ENCODE measurements at regions not wholly inside any gene's neighbourhood (a gene's known extent, or its start where the extent isn't known, plus 50 kb on each side); places are given as distances from the start of the nearest gene placed in this dataset.

GRCh38 chr5:57414857-57415256 lies 67.8 kb downstream of the ACTBL2 start:
- H3K27me3 ChIP-seq (ENCODE audit: control insufficient read depth in 3 of 3, insufficient read depth in 3 of 3, low read length in 3 of 3), result peaks cover 0 to 3% (median 0%) of the 10 kb centered on the region in 3 donors
- H3K9me3 ChIP-seq (ENCODE audit: control insufficient read depth in 2 of 2, insufficient read depth in 1 of 2, low read depth in 1 of 2, low read length in 1 of 2), result no peaks in the 10 kb centered on the region
- H3K4me1 ChIP-seq (ENCODE audit: control insufficient read depth in 3 of 3, insufficient read depth in 2 of 3, low read depth in 1 of 3, low read length in 2 of 3), result no peaks in the 10 kb centered on the region
- 64 to 81% (median 74%) methylated on average over 2 of the region's 2 CpGs for WGBS, 3 donors
- no peak for DNase-seq
- no peak overlapping the region for H3K27ac ChIP-seq (ENCODE audit: low read depth in 1 of 3, low read length in 2 of 3)
- no peak for FAIRE-seq
- H3K36me3 ChIP-seq (ENCODE audit: control insufficient read depth in 3 of 3, insufficient read depth in 2 of 3, low read depth in 1 of 3, low read length in 3 of 3), result no peaks in the 10 kb centered on the region
- no peak overlapping the region for H3K4me3 ChIP-seq (ENCODE audit: low read depth in 1 of 3, low read length in 3 of 3)

GRCh38 chr5:57414191-57414590 lies 68.4 kb downstream of the ACTBL2 start:
- FAIRE-seq (no peak), DNase-seq (no peak)
- Histone ChIP-seq H3K4me1 (ENCODE audit: control insufficient read depth in 3 of 3, insufficient read depth in 2 of 3, low read depth in 1 of 3, low read length in 2 of 3) (no peaks in the 10 kb centered on the region), H3K27ac (ENCODE audit: low read depth in 1 of 3, low read length in 2 of 3) (no peak overlapping the region), H3K4me3 (ENCODE audit: low read depth in 1 of 3, low read length in 3 of 3) (no peak overlapping the region), H3K36me3 (ENCODE audit: control insufficient read depth in 3 of 3, insufficient read depth in 2 of 3, low read depth in 1 of 3, low read length in 3 of 3) (no peaks in the 10 kb centered on the region), H3K9me3 (ENCODE audit: control insufficient read depth in 2 of 2, insufficient read depth in 1 of 2, low read depth in 1 of 2, low read length in 1 of 2) (no peaks in the 10 kb centered on the region), H3K27me3 (ENCODE audit: control insufficient read depth in 3 of 3, insufficient read depth in 3 of 3, low read length in 3 of 3) (peaks cover 0 to 3% (median 0%) of the 10 kb centered on the region in 3 donors)
- 68 to 85% (median 82%) methylated on average over 3 of the region's 3 CpGs for WGBS, 3 donors

DNA sequence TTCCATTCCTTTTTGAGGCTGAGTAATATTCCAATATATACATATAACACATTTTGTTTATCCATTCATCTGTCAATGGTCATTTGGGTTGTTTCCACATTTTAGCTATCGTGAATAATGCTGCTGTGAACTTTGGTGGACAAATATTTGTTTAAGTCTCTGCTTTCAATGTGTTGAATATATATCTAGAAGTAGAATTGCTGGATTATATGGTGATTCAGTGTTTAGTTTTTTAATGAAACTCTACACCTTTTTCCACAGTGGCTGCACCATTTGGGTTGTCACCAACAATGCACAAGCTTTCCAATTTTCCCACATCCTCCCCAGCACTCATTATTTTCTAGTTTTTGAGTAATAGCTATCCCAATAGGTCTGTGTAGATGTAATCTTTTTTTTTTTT lies 69.5 kb downstream of the ACTBL2 start:
- no peaks in the 10 kb centered on the region for H3K9me3 ChIP-seq (ENCODE audit: control insufficient read depth in 2 of 2, insufficient read depth in 1 of 2, low read depth in 1 of 2, low read length in 1 of 2)
- peaks cover 0 to 3% (median 0%) of the 10 kb centered on the region in 3 donors for H3K27me3 ChIP-seq (ENCODE audit: control insufficient read depth in 3 of 3, insufficient read depth in 3 of 3, low read length in 3 of 3)
- DNase-seq (no peak), FAIRE-seq (no peak)
- H3K4me3 ChIP-seq (ENCODE audit: low read depth in 1 of 3, low read length in 3 of 3), result no peak overlapping the region
- H3K27ac ChIP-seq (ENCODE audit: low read depth in 1 of 3, low read length in 2 of 3), result no peak overlapping the region
- no peaks in the 10 kb centered on the region for H3K36me3 ChIP-seq (ENCODE audit: control insufficient read depth in 3 of 3, insufficient read depth in 2 of 3, low read depth in 1 of 3, low read length in 3 of 3)
- no peaks in the 10 kb centered on the region for H3K4me1 ChIP-seq (ENCODE audit: control insufficient read depth in 3 of 3, insufficient read depth in 2 of 3, low read depth in 1 of 3, low read length in 2 of 3)
- 26 to 63% (median 32%) methylated on average over 1 of the region's 1 CpG for WGBS, 3 donors

GRCh38 chr5:57412680-57413079 lies 69.9 kb downstream of the ACTBL2 start:
- WGBS, 3 donors, result 93 to 96% (median 93%) methylated on average over 1 of the region's 1 CpG
- H3K4me1 ChIP-seq (ENCODE audit: control insufficient read depth in 3 of 3, insufficient read depth in 2 of 3, low read depth in 1 of 3, low read length in 2 of 3), result no peaks in the 10 kb centered on the region

DNA sequence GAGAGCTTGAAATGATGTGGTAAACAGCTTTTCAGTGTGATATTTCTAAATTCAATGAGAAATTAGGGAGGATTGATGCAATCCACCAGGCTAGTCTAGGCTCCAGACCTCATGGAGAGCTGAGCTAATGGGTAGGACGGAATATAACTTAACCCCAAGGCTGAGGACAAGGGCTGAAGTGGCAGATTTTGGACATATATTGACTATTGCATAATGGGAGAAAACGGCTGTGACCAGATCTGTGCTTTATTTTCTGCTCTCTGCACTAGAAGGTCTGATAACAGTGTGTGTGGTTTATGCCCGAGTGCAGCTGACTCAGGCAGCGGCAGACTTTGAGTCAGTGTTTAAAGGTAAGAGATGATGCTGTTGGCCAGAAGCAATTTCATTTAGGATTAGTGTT lies 70.6 kb downstream of the ACTBL2 start:
- H3K4me3 ChIP-seq (ENCODE audit: low read depth in 1 of 3, low read length in 3 of 3), result no peak overlapping the region
- H3K36me3 ChIP-seq (ENCODE audit: control insufficient read depth in 3 of 3, insufficient read depth in 2 of 3, low read depth in 1 of 3, low read length in 3 of 3), result no peaks in the 10 kb centered on the region
- FAIRE-seq (no peak), DNase-seq (no peak)
- no peaks in the 10 kb centered on the region for H3K27me3 ChIP-seq (ENCODE audit: control insufficient read depth in 3 of 3, insufficient read depth in 3 of 3, low read length in 3 of 3)
- no peaks in the 10 kb centered on the region for H3K4me1 ChIP-seq (ENCODE audit: control insufficient read depth in 3 of 3, insufficient read depth in 2 of 3, low read depth in 1 of 3, low read length in 2 of 3)
- WGBS, 3 donors, result 39 to 50% (median 43%) methylated on average over 4 of the region's 4 CpGs
- H3K9me3 ChIP-seq (ENCODE audit: control insufficient read depth in 2 of 2, insufficient read depth in 1 of 2, low read depth in 1 of 2, low read length in 1 of 2), result no peaks in the 10 kb centered on the region
- no peak overlapping the region for H3K27ac ChIP-seq (ENCODE audit: low read depth in 1 of 3, low read length in 2 of 3)

More at GRCh38 chr5:57412680-57413079, 69.9 kb downstream of the ACTBL2 start:
- Histone ChIP-seq H3K9me3 (ENCODE audit: control insufficient read depth in 2 of 2, insufficient read depth in 1 of 2, low read depth in 1 of 2, low read length in 1 of 2) (no peaks in the 10 kb centered on the region), H3K4me3 (ENCODE audit: low read depth in 1 of 3, low read length in 3 of 3) (no peak overlapping the region), H3K36me3 (ENCODE audit: control insufficient read depth in 3 of 3, insufficient read depth in 2 of 3, low read depth in 1 of 3, low read length in 3 of 3) (no peaks in the 10 kb centered on the region), H3K27me3 (ENCODE audit: control insufficient read depth in 3 of 3, insufficient read depth in 3 of 3, low read length in 3 of 3) (peaks cover 0 to 3% (median 0%) of the 10 kb centered on the region in 3 donors), H3K27ac (ENCODE audit: low read depth in 1 of 3, low read length in 2 of 3) (no peak overlapping the region)
- DNase-seq, result no peak
- FAIRE-seq, result no peak

- no peaks in the 10 kb centered on the region for H3K27me3 ChIP-seq (ENCODE audit: control insufficient read depth in 3 of 3, insufficient read depth in 3 of 3, low read length in 3 of 3)
- no peak overlapping the region for H3K4me3 ChIP-seq (ENCODE audit: low read depth in 1 of 3, low read length in 3 of 3)
- whole genome bisulfite sequencing, 3 donors, result 77 to 82% (median 80%) methylated on average over 3 of the region's 3 CpGs
- no peak overlapping the region for H3K27ac ChIP-seq (ENCODE audit: low read depth in 1 of 3, low read length in 2 of 3)
- H3K4me1 ChIP-seq (ENCODE audit: control insufficient read depth in 3 of 3, insufficient read depth in 2 of 3, low read depth in 1 of 3, low read length in 2 of 3), result no peaks in the 10 kb centered on the region
- DNase-seq (no peak), FAIRE-seq (no peak)
- H3K36me3 ChIP-seq (ENCODE audit: control insufficient read depth in 3 of 3, insufficient read depth in 2 of 3, low read depth in 1 of 3, low read length in 3 of 3), result no peaks in the 10 kb centered on the region
- H3K9me3 ChIP-seq (ENCODE audit: control insufficient read depth in 2 of 2, insufficient read depth in 1 of 2, low read depth in 1 of 2, low read length in 1 of 2), result no peaks in the 10 kb centered on the region
Observed at GRCh38 chr5:57410374-57411320, 72.0 kb downstream of the ACTBL2 start.

- H3K27me3 ChIP-seq (ENCODE audit: control insufficient read depth in 3 of 3, insufficient read depth in 3 of 3, low read length in 3 of 3), result peaks cover 0 to under 1% (median 0%) of the 10 kb centered on the region in 3 donors
- H3K27ac ChIP-seq (ENCODE audit: low read depth in 1 of 3, low read length in 2 of 3), result no peak overlapping the region
- 41 to 69% (median 59%) methylated on average over 1 of the region's 1 CpG for WGBS, 3 donors
- no peak for FAIRE-seq
- no peaks in the 10 kb centered on the region for H3K9me3 ChIP-seq (ENCODE audit: control insufficient read depth in 2 of 2, insufficient read depth in 1 of 2, low read depth in 1 of 2, low read length in 1 of 2)
- no peak overlapping the region for H3K4me3 ChIP-seq (ENCODE audit: low read depth in 1 of 3, low read length in 3 of 3)
- no peak for DNase-seq
- no peaks in the 10 kb centered on the region for H3K4me1 ChIP-seq (ENCODE audit: control insufficient read depth in 3 of 3, insufficient read depth in 2 of 3, low read depth in 1 of 3, low read length in 2 of 3)
- no peaks in the 10 kb centered on the region for H3K36me3 ChIP-seq (ENCODE audit: control insufficient read depth in 3 of 3, insufficient read depth in 2 of 3, low read depth in 1 of 3, low read length in 3 of 3)
Observed at GRCh38 chr5:57408714-57409113, 73.9 kb downstream of the ACTBL2 start.

- Histone ChIP-seq H3K9me3 (ENCODE audit: control insufficient read depth in 2 of 2, insufficient read depth in 1 of 2, low read depth in 1 of 2, low read length in 1 of 2) (no peaks in the 10 kb centered on the region), H3K27ac (ENCODE audit: low read depth in 1 of 3, low read length in 2 of 3) (no peak overlapping the region), H3K36me3 (ENCODE audit: control insufficient read depth in 3 of 3, insufficient read depth in 2 of 3, low read depth in 1 of 3, low read length in 3 of 3) (no peaks in the 10 kb centered on the region), H3K4me3 (ENCODE audit: low read depth in 1 of 3, low read length in 3 of 3) (no peak overlapping the region), H3K27me3 (ENCODE audit: control insufficient read depth in 3 of 3, insufficient read depth in 3 of 3, low read length in 3 of 3) (peaks cover 0 to 3% (median 0%) of the 10 kb centered on the region in 3 donors), H3K4me1 (ENCODE audit: control insufficient read depth in 3 of 3, insufficient read depth in 2 of 3, low read depth in 1 of 3, low read length in 2 of 3) (no peaks in the 10 kb centered on the region)
- no peak for FAIRE-seq
- WGBS, 3 donors, result 84 to 93% (median 90%) methylated on average over 5 of the region's 5 CpGs
- no peak for DNase-seq
Observed at GRCh38 chr5:57408285-57408684, 74.3 kb downstream of the ACTBL2 start.

Measured in small intestine (tissue), 7 donors.